Erythroblast (primary cell): ENCODE measurements at regions not wholly inside any gene's neighbourhood (a gene's known extent, or its start where the extent isn't known, plus 50 kb on each side); places are given as distances from the start of the nearest gene placed in this dataset.

Experiments used
- GATA1 ChIP-seq: IDR thresholded peaks from 2 replicates; pipeline ENCODE4 v1.6.1; 2011; ENCODE audit warnings: low read depth, mild to moderate bottlenecking, control low read depth, low read length, moderate library complexity
- POLR2A ChIP-seq: IDR thresholded peaks from 2 replicates; pipeline ENCODE4 v1.6.1; 2011; ENCODE audit warnings: mild to moderate bottlenecking, low read length

DNA sequence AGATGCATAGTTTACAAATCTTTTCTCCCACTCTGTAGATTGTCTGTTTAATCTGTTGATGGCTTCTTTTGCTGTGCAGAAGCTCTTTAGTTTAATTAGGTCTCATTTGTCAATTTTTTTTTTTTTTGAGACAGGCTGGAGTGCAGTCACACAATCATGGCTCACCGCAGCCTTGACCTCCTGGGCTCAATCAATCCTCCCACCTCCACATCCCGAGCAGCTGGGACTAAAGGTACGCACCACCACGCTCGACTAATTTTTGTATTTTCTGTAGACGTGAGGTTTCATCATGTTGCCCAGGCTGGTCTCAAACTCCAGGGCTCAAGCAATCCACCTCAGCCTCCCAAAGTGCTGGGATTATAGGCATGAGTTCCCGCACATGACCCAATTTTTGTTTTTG is 1655.8 kb downstream of the REEP3 start:
- TF ChIP-seq POLR2A (no peak), GATA1 (no peak)
